Pancreas (tissue), 10 donors: ENCODE measurements at regions not wholly inside any gene's neighbourhood (a gene's known extent, or its start where the extent isn't known, plus 50 kb on each side); places are given as distances from the start of the nearest gene placed in this dataset.
"Not testable (repeated sequence)": the region's sequence is repeated elsewhere in the genome, so short reads cannot be mapped to it uniquely, and the experiment has no call there.

ENCODE experiments used
- ATAC-seq, 4 donors: fragments of 200-7000 bp; cut with Tn5 transposase; one replicate each; pipeline versions ENCODE4 v1.8.0 to v1.9.1; 2020; ENCODE audit warnings: mild to moderate bottlenecking in 4 of 4, moderate library complexity in 4 of 4
- DNase-seq, 6 donors: peaks; one replicate each; pipeline ENCODE4 v3.0.0-alpha.2; 2020
- FAIRE-seq: peaks from 2 replicates; lab custom pipeline; 2012; peaks lifted over from hg19 to GRCh38; lab: Jason Lieb, UNC
- H3K27ac ChIP-seq, 4 donors: fragments of 200-600 bp; sonication (generic); 1 replicate in 3 of 4; 2 replicates in 1 of 4; pipeline versions ENCODE4 v1.5.0 to v1.8.0; 2020
- H3K27me3 ChIP-seq, 4 donors: fragments of 200-600 bp; one replicate each; pipeline ENCODE4 v1.8.0; 2021
- H3K36me3 ChIP-seq, 3 donors: fragments of 200-600 bp; sonication (generic) in 1 of 3; one replicate each; pipeline versions ENCODE4 v1.5.0 to v1.8.0; 2020 to 2021
- H3K4me1 ChIP-seq, 3 donors: fragments of 200-600 bp; one replicate each; pipeline ENCODE4 v1.8.0; 2021
- H3K4me3 ChIP-seq, 4 donors: fragments of 200-600 bp; sonication (generic) in 2 of 4; one replicate each; pipeline versions ENCODE4 v1.5.0 to v1.8.0; 2020 to 2021
- H3K9me3 ChIP-seq, 4 donors: fragments of 200-600 bp; one replicate each; pipeline ENCODE4 v1.8.0; 2021
- WGBS, 2 donors: extraction: QIAGEN DNeasy Blood & Tissue Kit; methylation state at CpG; one replicate each; pipeline ENCODE4 v1.1.7; 2013; 5-methylcytosine and 5-hydroxymethylcytosine counted together
- intact Hi-C, 3 donors: fragments of 100-400 bp; cut with DNase I; formaldehyde crosslinking; loops; one replicate each; pipeline versions ENCODE4 v1.11.1 to v1.14.2; 2022
- TF ChIP-seq, protein P1 (sequence below), 4 donors: fragments of 200-600 bp; sonication (generic) in 3 of 4; IDR thresholded peaks; one replicate each; pipeline versions ENCODE4 v1.5.0 to v1.8.0; 2021; ENCODE audit warnings: antibody characterized with exemption in 4 of 4
- donor health status: healthy with polysubstance abuse.
- donor health status: DM: no; HTN: no; CAD: no; lungs with moderate emphysema.
- donor health status: DM: no; HTN: no; CAD: no.
- donor health status: control.
- donor health status: control.
- donor health status: Bipolar disorder and iron deficiency.
- donor health status: DM: yes; HTN: yes; CAD: no.
- donor health status: DM: no; HTN: no; CAD: no.
- donor health status: DM: no; HTN: no; CAD: no.
- donor health status: DM: yes; HTN: yes; CAD: no.

DNA sequence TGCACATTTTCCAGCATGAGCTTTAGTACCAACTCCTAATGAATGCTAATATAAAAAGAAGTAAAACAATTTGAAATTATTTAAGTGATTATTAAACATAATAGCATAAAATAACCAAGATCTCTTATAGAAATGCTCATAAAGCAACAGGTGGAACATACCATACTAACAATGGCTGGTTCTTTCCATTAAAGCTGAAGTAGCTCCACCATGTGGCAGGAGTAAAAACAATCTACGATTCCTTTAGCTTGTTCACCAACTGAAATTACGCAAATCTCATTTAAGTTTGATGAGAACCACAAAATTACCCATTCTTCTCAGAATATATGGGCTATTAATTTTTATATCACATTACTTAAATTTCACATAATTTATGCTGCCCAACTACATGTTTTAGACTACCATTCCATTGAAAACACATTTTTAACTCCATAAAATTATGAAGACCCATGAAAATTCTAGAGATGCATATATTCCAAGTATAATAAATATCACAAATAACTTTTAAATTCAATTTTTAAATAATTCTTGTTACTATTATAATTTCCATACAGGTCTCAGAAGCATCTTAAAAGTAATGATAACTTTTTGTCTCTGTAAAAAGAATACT lies 213.6 kb downstream of the DAD1 start:
- ATAC-seq (peak in 3 of 4 donors; percentile 66 to 76 (median 71)), FAIRE-seq (peak; percentile 96), DNase-seq (peak in 1 of 6 donors; percentile 25)
- no peak overlapping the region for H3K27ac ChIP-seq
- H3K27me3 ChIP-seq = peaks cover 0 to 3% (median 0%) of the 10 kb centered on the region in 4 donors
- peaks cover 0 to 3% (median 0%) of the 10 kb centered on the region in 3 donors for H3K4me1 ChIP-seq
- no peaks in the 10 kb centered on the region for H3K36me3 ChIP-seq
- intact Hi-C loops = loop anchor here in 1 of 3 donors (10.0 kb wide), 1 partner anchor 61 kb away; no protein-coding TSS in a partner anchor
- TF ChIP-seq, protein P1, sequence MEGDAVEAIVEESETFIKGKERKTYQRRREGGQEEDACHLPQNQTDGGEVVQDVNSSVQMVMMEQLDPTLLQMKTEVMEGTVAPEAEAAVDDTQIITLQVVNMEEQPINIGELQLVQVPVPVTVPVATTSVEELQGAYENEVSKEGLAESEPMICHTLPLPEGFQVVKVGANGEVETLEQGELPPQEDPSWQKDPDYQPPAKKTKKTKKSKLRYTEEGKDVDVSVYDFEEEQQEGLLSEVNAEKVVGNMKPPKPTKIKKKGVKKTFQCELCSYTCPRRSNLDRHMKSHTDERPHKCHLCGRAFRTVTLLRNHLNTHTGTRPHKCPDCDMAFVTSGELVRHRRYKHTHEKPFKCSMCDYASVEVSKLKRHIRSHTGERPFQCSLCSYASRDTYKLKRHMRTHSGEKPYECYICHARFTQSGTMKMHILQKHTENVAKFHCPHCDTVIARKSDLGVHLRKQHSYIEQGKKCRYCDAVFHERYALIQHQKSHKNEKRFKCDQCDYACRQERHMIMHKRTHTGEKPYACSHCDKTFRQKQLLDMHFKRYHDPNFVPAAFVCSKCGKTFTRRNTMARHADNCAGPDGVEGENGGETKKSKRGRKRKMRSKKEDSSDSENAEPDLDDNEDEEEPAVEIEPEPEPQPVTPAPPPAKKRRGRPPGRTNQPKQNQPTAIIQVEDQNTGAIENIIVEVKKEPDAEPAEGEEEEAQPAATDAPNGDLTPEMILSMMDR (IDR thresholded peaks at IDR 0.05) = peak in 2 of 4 donors; percentile 24 to 35
- 4 to 7% methylated on average over 2 of the region's 2 CpGs for WGBS, 2 donors
- H3K4me3 ChIP-seq = no peak overlapping the region
- H3K9me3 ChIP-seq = no peaks in the 10 kb centered on the region

DNA sequence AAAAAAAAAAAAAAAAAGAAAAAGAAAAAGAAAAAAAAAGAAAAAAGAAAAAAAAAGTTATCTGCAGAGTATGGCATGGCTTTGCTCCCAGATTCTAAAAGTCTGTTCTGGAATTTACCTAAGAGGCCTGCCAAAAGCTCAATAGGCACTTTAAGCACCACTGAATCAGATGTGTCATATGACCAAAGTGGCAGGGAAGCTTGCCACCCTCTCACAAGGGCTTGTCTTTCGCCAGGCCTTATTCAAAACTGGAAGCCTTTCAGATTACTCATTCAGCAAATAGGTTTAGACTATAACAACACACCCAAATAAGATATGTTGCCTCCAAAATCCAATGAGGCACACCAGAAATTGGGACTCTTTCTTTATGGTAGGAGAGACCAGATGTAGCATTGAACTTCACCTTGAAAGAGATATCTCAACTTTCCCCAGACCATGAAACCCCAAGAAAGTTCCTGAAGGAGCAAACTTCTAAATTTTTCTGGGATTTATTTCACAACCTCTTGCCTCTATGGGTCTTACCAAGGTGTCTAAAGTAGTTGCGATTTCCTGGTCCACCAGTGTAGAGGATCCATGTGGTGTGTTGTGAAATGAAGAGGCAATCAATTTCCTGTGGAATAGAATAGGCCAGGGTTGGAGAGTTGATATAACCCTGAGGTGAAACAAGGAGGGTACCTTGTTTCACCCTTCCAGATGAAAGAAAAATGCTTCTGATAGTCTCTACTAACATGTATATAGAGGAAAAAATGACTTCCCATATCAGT lies 218.8 kb downstream of the DAD1 start:
- DNase-seq (peak in 3 of 6 donors; percentile 9 to 64 (median 34)), FAIRE-seq (no peak), ATAC-seq (peak; percentile 48 to 93 (median 76))
- H3K27me3 ChIP-seq = no peaks in the 10 kb centered on the region
- H3K36me3 ChIP-seq = no peaks in the 10 kb centered on the region
- H3K9me3 ChIP-seq = no peaks in the 10 kb centered on the region
- peaks cover 0 to 3% (median 0%) of the 10 kb centered on the region in 3 donors for H3K4me1 ChIP-seq
- H3K27ac ChIP-seq = peak overlapping the region in 2 of 4 donors; percentile 51 to 64
- no peak overlapping the region for H3K4me3 ChIP-seq
- intact Hi-C loops = loop anchor here in 2 of 3 donors (5.0 to 10.0 kb wide), 2 partner anchors 33 to 55 kb away; no protein-coding TSS in a partner anchor
- WGBS, 2 donors = 67 to 72% methylated on average over 2 of the region's 2 CpGs
- TF ChIP-seq, protein P1 (IDR thresholded peaks at IDR 0.05) = no peak

DNA sequence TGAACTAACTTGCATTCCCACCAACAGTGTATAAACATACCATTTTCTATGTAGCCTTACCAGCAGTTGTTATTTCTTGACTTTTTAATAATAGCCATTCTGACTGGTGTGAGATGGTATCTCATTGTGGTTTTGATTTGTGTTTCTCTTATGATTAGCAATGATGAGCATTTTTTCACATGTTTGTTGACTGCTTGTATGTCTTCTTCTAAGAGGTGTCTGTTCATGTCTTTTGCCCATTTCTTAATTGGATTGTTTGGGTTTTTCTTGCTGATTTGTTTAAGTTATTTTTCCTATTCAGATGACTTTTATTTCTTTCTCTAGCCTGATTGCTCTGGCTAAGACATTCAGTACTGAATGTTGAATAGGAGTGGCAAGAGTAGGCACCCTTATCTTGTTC lies 230.3 kb downstream of the DAD1 start:
- H3K27me3 ChIP-seq = no peaks in the 10 kb centered on the region
- H3K36me3 ChIP-seq = no peaks in the 10 kb centered on the region
- no peak overlapping the region for H3K27ac ChIP-seq
- H3K4me3 ChIP-seq = no peak overlapping the region
- H3K4me1 ChIP-seq = no peaks in the 10 kb centered on the region
- intact Hi-C loops = no loop called here
- DNase-seq (no peak), FAIRE-seq (no peak), ATAC-seq (no peak)
- H3K9me3 ChIP-seq = no peaks in the 10 kb centered on the region
- TF ChIP-seq, protein P1 (IDR thresholded peaks at IDR 0.05) = no peak

DNA sequence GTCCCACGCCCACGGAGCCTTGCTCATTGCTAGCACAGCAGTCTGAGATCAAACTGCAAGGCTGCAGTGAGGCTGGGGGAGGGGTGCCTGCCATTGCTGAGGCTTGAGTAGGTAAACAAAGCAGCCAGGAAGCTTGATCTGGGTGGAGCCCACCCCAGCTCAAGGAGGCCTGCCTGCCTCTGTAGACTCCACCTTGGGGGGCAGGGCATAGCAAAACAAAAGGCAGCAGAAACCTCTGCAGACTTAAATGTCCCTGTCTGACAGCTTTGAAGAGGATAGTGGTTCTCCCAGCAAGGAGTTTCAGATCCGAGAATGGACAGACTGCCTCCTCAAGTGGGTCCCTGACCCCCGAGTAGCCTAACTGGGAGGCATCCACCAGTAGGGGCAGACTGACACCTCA lies 239.7 kb downstream of the DAD1 start:
- WGBS, 2 donors = 46 to 56% methylated on average over 4 of the region's 4 CpGs

DNA sequence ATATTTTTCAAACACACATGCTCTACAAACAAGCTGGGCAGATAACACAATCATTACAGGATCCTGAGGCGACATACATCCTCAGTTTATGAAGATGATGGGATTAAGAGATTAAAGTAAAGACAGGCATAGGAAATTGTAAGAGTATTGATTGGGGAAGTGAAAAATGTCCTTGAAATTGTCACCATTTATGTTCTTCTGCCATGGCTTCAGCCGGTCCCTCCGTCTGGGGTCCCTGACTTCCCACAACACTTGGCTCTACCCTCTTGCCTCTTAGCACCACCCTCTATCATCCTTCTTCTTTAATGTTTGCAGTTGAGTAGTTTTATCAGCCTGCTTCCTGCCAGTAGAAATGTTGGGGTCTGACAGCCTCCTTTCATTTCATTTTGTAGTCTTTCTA lies 244.4 kb downstream of the DAD1 start:
- no peak overlapping the region for H3K4me3 ChIP-seq
- H3K36me3 ChIP-seq = no peaks in the 10 kb centered on the region
- intact Hi-C loops = no loop called here
- WGBS, 2 donors = 52 to 66% methylated on average over 3 of the region's 3 CpGs
- no peak for FAIRE-seq
- H3K27ac ChIP-seq = no peak overlapping the region
- peaks cover 0 to 4% (median 0%) of the 10 kb centered on the region in 4 donors for H3K9me3 ChIP-seq
- TF ChIP-seq, protein P1 (IDR thresholded peaks at IDR 0.05) = no peak
- no peak for ATAC-seq
- DNase-seq = no peak
- no peaks in the 10 kb centered on the region for H3K4me1 ChIP-seq
- peaks cover 0 to 4% (median 0%) of the 10 kb centered on the region in 4 donors for H3K27me3 ChIP-seq

More for the DNA sequence above, 239.7 kb downstream of the DAD1 start:
- FAIRE-seq, ATAC-seq, DNase-seq, intact Hi-C loops, H3K27me3 ChIP-seq, H3K36me3 ChIP-seq, H3K4me1 ChIP-seq, H3K9me3 ChIP-seq, H3K4me3 ChIP-seq, H3K27ac ChIP-seq: not testable (repeated sequence)

DNA sequence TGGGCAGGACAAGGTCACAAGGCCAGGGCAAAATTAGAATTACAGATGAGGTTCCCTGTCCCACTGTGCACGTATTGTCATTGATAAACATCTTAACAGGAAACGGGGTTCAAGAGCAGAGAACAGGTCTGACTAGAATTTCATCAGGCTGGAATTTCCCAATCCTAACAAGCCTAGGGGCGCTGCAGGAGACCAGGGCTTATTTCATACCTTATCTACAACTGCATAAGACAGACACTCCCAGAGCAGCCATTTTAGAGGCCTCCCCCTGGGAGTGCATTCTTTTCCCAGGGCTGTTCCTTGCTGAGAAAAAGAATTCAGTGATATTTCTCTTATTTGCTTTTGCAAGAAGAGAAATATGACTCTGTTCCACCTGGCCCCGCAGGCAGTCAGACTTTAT lies 244.8 kb downstream of the DAD1 start:
- H3K4me3 ChIP-seq, H3K9me3 ChIP-seq, intact Hi-C loops, ATAC-seq, H3K27ac ChIP-seq, H3K4me1 ChIP-seq, H3K36me3 ChIP-seq, H3K27me3 ChIP-seq, FAIRE-seq, DNase-seq: not testable (repeated sequence)
- WGBS, 2 donors = 62 to 73% methylated on average over 4 of the region's 4 CpGs
